ENCODE measurements at regions not wholly inside any gene's neighbourhood (a gene's known extent, or its start where the extent isn't known, plus 50 kb on each side); places are given as distances from the start of the nearest gene placed in this dataset.

- H3K36me3 ChIP-seq (replicated peaks in 1 of 2; ENCODE audit: insufficient read depth in 1 of 2, low read depth in 2 of 2) = no peaks in the 10 kb centered on the region
- no peaks in the 10 kb centered on the region for H3K9me3 ChIP-seq
- ATAC-seq (no peak), DNase-seq (no peak)
- H3K4me1 ChIP-seq = no peaks in the 10 kb centered on the region
- no peak overlapping the region for H3K27ac ChIP-seq
- intact Hi-C loops (cut with DNase I) = no loop called here
- TF ChIP-seq CTCF (IDR thresholded peaks at IDR 0.05) = no peak
- no peak for TF ChIP-seq POLR2A (IDR thresholded peaks at IDR 0.05)
- H3K4me3 ChIP-seq = no peak overlapping the region
- H3K27me3 ChIP-seq = no peaks in the 10 kb centered on the region
- WGBS, 2 donors = 81 to 84% methylated on average over 9 of the region's 9 CpGs
These were observed 97.7 kb upstream of the HCN1 start for GRCh38 chr5:45793638-45794532.

GRCh38 chr5:45779874-45780671 is 83.9 kb upstream of the HCN1 start:
- Histone ChIP-seq H3K4me1 (peaks cover 9% of the 10 kb centered on the region), H3K27ac (peak overlapping the region in 1 of 4 donors; percentile 59), H3K9me3 (no peaks in the 10 kb centered on the region), H3K27me3 (no peaks in the 10 kb centered on the region), H3K4me3 (no peak overlapping the region), H3K36me3 (replicated peaks in 1 of 2; ENCODE audit: insufficient read depth in 1 of 2, low read depth in 2 of 2) (no peaks in the 10 kb centered on the region)
- WGBS, 2 donors = 20% methylated on average over 3 of the region's 3 CpGs
- TF ChIP-seq POLR2A (IDR thresholded peaks at IDR 0.05) (no peak), CTCF (IDR thresholded peaks at IDR 0.05) (no peak)
- ATAC-seq (no peak), DNase-seq (peak in 3 of 4 donors; percentile 19 to 57 (median 33))
- intact Hi-C loops (cut with DNase I) = no loop called here

GRCh38 chr5:45774528-45774927 is 78.3 kb upstream of the HCN1 start:
- no peak for DNase-seq
- H3K4me3 ChIP-seq = no peak overlapping the region
- 10 to 15% methylated on average over 1 of the region's 1 CpG for whole genome bisulfite sequencing, 2 donors
- TF ChIP-seq POLR2A (IDR thresholded peaks at IDR 0.05) = no peak
- TF ChIP-seq CTCF (IDR thresholded peaks at IDR 0.05) = peak; percentile 10 to 53 (median 31)
- H3K4me1 ChIP-seq = peaks cover 1% of the 10 kb centered on the region
- H3K9me3 ChIP-seq = no peaks in the 10 kb centered on the region
- no peaks in the 10 kb centered on the region for H3K27me3 ChIP-seq
- H3K36me3 ChIP-seq (replicated peaks in 1 of 2; ENCODE audit: insufficient read depth in 1 of 2, low read depth in 2 of 2) = no peaks in the 10 kb centered on the region
- intact Hi-C loops (cut with DNase I) = no loop called here
- H3K27ac ChIP-seq = no peak overlapping the region
- ATAC-seq = no peak

GRCh38 chr5:45772402-45772801 is 76.2 kb upstream of the HCN1 start:
- Histone ChIP-seq H3K4me1 (no peaks in the 10 kb centered on the region), H3K9me3 (no peaks in the 10 kb centered on the region), H3K36me3 (replicated peaks in 1 of 2; ENCODE audit: insufficient read depth in 1 of 2, low read depth in 2 of 2) (no peaks in the 10 kb centered on the region), H3K27me3 (no peaks in the 10 kb centered on the region), H3K27ac (no peak overlapping the region), H3K4me3 (no peak overlapping the region)
- intact Hi-C loops (cut with DNase I) = no loop called here
- 91 to 93% methylated on average over 3 of the region's 3 CpGs for WGBS, 2 donors
- DNase-seq = no peak
- no peak for ATAC-seq
- TF ChIP-seq POLR2A (IDR thresholded peaks at IDR 0.05) = no peak
- TF ChIP-seq CTCF (IDR thresholded peaks at IDR 0.05) = no peak
